CD4-positive, alpha-beta T cell (primary cell): ENCODE measurements at regions not wholly inside any gene's neighbourhood (a gene's known extent, or its start where the extent isn't known, plus 50 kb on each side); places are given as distances from the start of the nearest gene placed in this dataset.

Experiments used
- ATAC-seq: fragments of 200-7000 bp; cut with Tn5 transposase; one replicate; pipeline ENCODE4 v1.10.0; 2022; ENCODE audit warnings: mild to moderate bottlenecking; ENCODE audit not compliant: poor library complexity
- CTCF ChIA-PET: fragments of 350-600 bp; sonication (Branson Sonifier 250); formaldehyde crosslinking; loops from one replicate; lab custom pipeline; 2021; ENCODE audit warnings: antibody characterized with exemption, inconsistent platforms; lab: Charles Lee
- POLR2A ChIA-PET: fragments of 350-600 bp; sonication (Branson Sonifier 250); formaldehyde crosslinking; loops from one replicate; lab custom pipeline; 2021; ENCODE audit warnings: antibody characterized with exemption, inconsistent platforms; lab: Charles Lee
- DNase-seq, 14 experiments: peaks; one replicate each; pipeline ENCODE4 v3.0.0-alpha.2; 2013 to 2020; ENCODE audit warnings: mixed read lengths in 2 of 14
- H3K27ac ChIP-seq, 2 donors: one replicate each; pipeline versions ENCODE4 v1.5.1 to v1.7.0; 2013; ENCODE audit warnings: low read length in 2 of 2, low read depth in 1 of 2, mild to moderate bottlenecking in 1 of 2
- H3K27me3 ChIP-seq, 2 experiments: 1 replicate in 1 of 2; 2 replicates in 1 of 2; pipeline versions ENCODE4 v1.6.1 to v1.7.0; 2013; ENCODE audit warnings: low read length in 2 of 2, control low read depth in 1 of 2, mild to moderate bottlenecking in 1 of 2, moderate library complexity in 1 of 2; ENCODE audit not compliant: insufficient read depth in 2 of 2, control insufficient read depth in 1 of 2
- H3K36me3 ChIP-seq: one replicate; pipeline ENCODE4 v1.6.1; 2013; ENCODE audit warnings: low read length, control low read depth; ENCODE audit not compliant: insufficient read depth
- H3K4me1 ChIP-seq: one replicate; pipeline ENCODE4 v1.6.1; 2013; ENCODE audit warnings: low read length, control low read depth; ENCODE audit not compliant: insufficient read depth
- H3K4me3 ChIP-seq: one replicate; pipeline ENCODE4 v1.5.1; 2013; ENCODE audit warnings: mild to moderate bottlenecking, low read length, moderate library complexity
- H3K9me3 ChIP-seq, 2 experiments: 1 replicate in 1 of 2; 2 replicates in 1 of 2; pipeline versions ENCODE4 v1.6.1 to v1.7.0; 2013; ENCODE audit warnings: low read length in 2 of 2, mild to moderate bottlenecking in 2 of 2, control low read depth in 1 of 2, moderate library complexity in 1 of 2; ENCODE audit not compliant: control insufficient read depth in 1 of 2, insufficient read depth in 1 of 2
- H3K27ac Mint-ChIP-seq: one replicate; pipeline ENCODE4 v1.8.0; 2020; ENCODE audit warnings: mixed read lengths
- H3K27me3 Mint-ChIP-seq: one replicate; pipeline ENCODE4 v1.8.0; 2021; ENCODE audit warnings: mixed read lengths
- H3K36me3 Mint-ChIP-seq: one replicate; pipeline ENCODE4 v1.8.0; 2021; ENCODE audit warnings: low read depth, mixed read lengths
- H3K4me1 Mint-ChIP-seq: one replicate; pipeline ENCODE4 v1.8.0; 2021; ENCODE audit warnings: low read depth, mixed read lengths
- H3K4me3 Mint-ChIP-seq: one replicate; pipeline ENCODE4 v1.8.0; 2020; ENCODE audit warnings: mild to moderate bottlenecking, mixed read lengths
- H3K9me3 Mint-ChIP-seq: one replicate; pipeline ENCODE4 v1.8.0; 2020; ENCODE audit warnings: mixed read lengths
- intact Hi-C, 2 experiments: fragments of 100-400 bp; cut with DNase I in 1 of 2; cut with micrococcal nuclease in 1 of 2; formaldehyde crosslinking; loops; one replicate each; pipeline versions ENCODE4 v1.15.1 to v1.9.0; 2023 to 2025; cut with DNase I, micrococcal nuclease
- TF ChIP-seq, protein P1 (sequence below): fragments of 200-600 bp; IDR thresholded peaks from one replicate; pipeline ENCODE4 v1.8.0; 2022; ENCODE audit warnings: antibody characterized with exemption, mild to moderate bottlenecking

DNA sequence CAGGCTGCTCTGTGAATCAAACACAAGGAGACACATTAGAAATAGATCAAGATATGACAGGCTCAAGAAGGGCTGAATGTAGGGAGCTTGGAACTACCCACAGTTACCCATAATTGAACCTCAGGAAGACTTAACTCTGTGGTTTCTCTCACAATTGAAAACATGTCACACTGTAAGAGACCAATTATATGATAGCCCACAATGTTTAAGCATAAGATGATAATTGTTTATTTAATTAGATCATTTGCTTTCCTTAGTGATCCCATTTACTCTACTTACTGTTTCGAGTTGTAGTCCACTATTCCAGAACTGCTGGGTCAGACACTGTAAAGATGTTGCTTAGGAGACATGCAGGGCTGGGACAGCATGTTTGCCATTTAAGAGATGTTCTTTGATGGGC is 201.3 kb upstream of the RARB start:
- DNase-seq (no peak), ATAC-seq (no peak)
- H3K4me3 Mint-ChIP-seq = no peak overlapping the region
- Histone ChIP-seq H3K36me3 (no peaks in the 10 kb centered on the region), H3K27ac (no peak overlapping the region), H3K4me1 (no peaks in the 10 kb centered on the region), H3K27me3 (no peaks in the 10 kb centered on the region), H3K4me3 (no peak overlapping the region), H3K9me3 (no peaks in the 10 kb centered on the region)
- ChIA-PET CTCF (no interaction called here), POLR2A (no interaction called here)
- TF ChIP-seq, protein P1, sequence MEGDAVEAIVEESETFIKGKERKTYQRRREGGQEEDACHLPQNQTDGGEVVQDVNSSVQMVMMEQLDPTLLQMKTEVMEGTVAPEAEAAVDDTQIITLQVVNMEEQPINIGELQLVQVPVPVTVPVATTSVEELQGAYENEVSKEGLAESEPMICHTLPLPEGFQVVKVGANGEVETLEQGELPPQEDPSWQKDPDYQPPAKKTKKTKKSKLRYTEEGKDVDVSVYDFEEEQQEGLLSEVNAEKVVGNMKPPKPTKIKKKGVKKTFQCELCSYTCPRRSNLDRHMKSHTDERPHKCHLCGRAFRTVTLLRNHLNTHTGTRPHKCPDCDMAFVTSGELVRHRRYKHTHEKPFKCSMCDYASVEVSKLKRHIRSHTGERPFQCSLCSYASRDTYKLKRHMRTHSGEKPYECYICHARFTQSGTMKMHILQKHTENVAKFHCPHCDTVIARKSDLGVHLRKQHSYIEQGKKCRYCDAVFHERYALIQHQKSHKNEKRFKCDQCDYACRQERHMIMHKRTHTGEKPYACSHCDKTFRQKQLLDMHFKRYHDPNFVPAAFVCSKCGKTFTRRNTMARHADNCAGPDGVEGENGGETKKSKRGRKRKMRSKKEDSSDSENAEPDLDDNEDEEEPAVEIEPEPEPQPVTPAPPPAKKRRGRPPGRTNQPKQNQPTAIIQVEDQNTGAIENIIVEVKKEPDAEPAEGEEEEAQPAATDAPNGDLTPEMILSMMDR = no peak
- intact Hi-C loops = no loop called here
- no peak overlapping the region for H3K27ac Mint-ChIP-seq
- H3K27me3 Mint-ChIP-seq = no peaks in the 10 kb centered on the region
- H3K4me1 Mint-ChIP-seq = no peaks in the 10 kb centered on the region
- H3K9me3 Mint-ChIP-seq = no peaks in the 10 kb centered on the region
- H3K36me3 Mint-ChIP-seq = no peaks in the 10 kb centered on the region

DNA sequence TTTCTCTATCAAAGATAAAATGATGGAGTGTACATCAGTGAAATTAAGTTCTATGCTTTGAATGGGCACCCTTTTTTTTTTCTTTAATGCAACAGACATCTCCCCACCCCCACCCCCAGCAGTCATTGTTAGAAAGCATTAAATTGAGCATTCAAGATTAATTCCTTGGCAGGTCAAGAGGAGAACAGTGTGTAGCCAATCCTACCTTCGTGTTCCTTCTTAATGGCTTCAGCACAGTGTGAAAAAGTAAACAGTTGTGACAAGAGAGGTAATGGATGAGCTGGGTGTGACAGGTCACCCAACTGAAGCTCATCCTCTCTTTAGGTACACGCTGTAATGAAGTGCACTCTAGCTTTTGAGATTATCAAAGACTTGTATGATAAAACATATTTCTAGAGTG is 198.5 kb upstream of the RARB start:
- Histone ChIP-seq H3K4me1 (no peaks in the 10 kb centered on the region), H3K27me3 (no peaks in the 10 kb centered on the region), H3K9me3 (no peaks in the 10 kb centered on the region), H3K27ac (no peak overlapping the region), H3K36me3 (no peaks in the 10 kb centered on the region), H3K4me3 (no peak overlapping the region)
- intact Hi-C loops = no loop called here
- ATAC-seq = no peak
- CTCF ChIA-PET = no interaction called here
- no peaks in the 10 kb centered on the region for H3K27me3 Mint-ChIP-seq
- no peak overlapping the region for H3K4me3 Mint-ChIP-seq
- H3K9me3 Mint-ChIP-seq = no peaks in the 10 kb centered on the region
- H3K27ac Mint-ChIP-seq = no peak overlapping the region
- POLR2A ChIA-PET = no interaction called here
- TF ChIP-seq, protein P1 = no peak
- no peak for DNase-seq
- H3K36me3 Mint-ChIP-seq = no peaks in the 10 kb centered on the region
- no peaks in the 10 kb centered on the region for H3K4me1 Mint-ChIP-seq

DNA sequence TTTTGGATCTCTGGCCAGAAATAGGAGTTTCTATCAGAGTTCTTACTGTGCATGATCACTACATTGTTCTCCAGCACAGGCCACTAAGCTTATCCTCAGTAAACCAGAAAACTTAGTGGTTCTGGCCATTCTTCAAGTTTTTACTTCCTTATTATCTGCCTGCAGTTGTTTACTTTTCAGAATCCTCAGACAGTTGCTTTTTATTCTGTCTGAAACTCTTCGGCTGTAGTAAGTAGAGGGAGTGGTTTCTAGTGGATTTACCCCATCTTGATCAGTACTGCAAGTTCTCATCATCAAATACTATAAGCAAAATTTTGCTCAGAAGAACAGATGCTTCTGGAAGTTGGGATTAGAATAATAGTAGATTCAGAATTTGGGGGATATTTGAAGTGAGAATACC is 193.0 kb upstream of the RARB start:
- Histone ChIP-seq H3K27ac (no peak overlapping the region), H3K9me3 (no peaks in the 10 kb centered on the region), H3K36me3 (no peaks in the 10 kb centered on the region), H3K4me3 (no peak overlapping the region), H3K4me1 (no peaks in the 10 kb centered on the region), H3K27me3 (no peaks in the 10 kb centered on the region)
- DNase-seq (no peak), ATAC-seq (no peak)
- H3K27me3 Mint-ChIP-seq = no peaks in the 10 kb centered on the region
- ChIA-PET POLR2A (no interaction called here), CTCF (no interaction called here)
- intact Hi-C loops = no loop called here
- H3K27ac Mint-ChIP-seq = no peak overlapping the region
- no peaks in the 10 kb centered on the region for H3K36me3 Mint-ChIP-seq
- TF ChIP-seq, protein P1 = no peak
- no peaks in the 10 kb centered on the region for H3K4me1 Mint-ChIP-seq
- H3K9me3 Mint-ChIP-seq = peaks cover 2% of the 10 kb centered on the region
- no peak overlapping the region for H3K4me3 Mint-ChIP-seq
